Tibial nerve (tissue), 4 donors: ENCODE measurements at regions not wholly inside any gene's neighbourhood (a gene's known extent, or its start where the extent isn't known, plus 50 kb on each side); places are given as distances from the start of the nearest gene placed in this dataset.

Source experiments
- DNase-seq, 2 donors: peaks; one replicate each; pipeline ENCODE4 v3.0.0-alpha.2; 2019; ENCODE audit warnings: low spot score in 2 of 2
- H3K27ac ChIP-seq, 4 donors: fragments of 200-600 bp; sonication (generic) in 3 of 4; one replicate each; pipeline ENCODE4 v1.5.1; 2017 to 2019; ENCODE audit warnings: mild to moderate bottlenecking in 1 of 4
- H3K27me3 ChIP-seq, 2 donors: fragments of 200-600 bp; sonication (generic) in 1 of 2; one replicate each; pipeline versions ENCODE4 v1.5.1 to v1.6.0; 2017 to 2019
- H3K36me3 ChIP-seq, 3 donors: fragments of 200-600 bp; sonication (generic); one replicate each; pipeline ENCODE4 v1.5.1; 2018 to 2019
- H3K4me1 ChIP-seq, 4 donors: fragments of 200-600 bp; sonication (generic) in 3 of 4; one replicate each; pipeline ENCODE4 v1.5.1; 2017 to 2019
- H3K4me3 ChIP-seq, 4 donors: fragments of 200-600 bp; sonication (generic) in 3 of 4; one replicate each; pipeline ENCODE4 v1.5.1; 2017 to 2019; ENCODE audit warnings: mild to moderate bottlenecking in 1 of 4, moderate library complexity in 1 of 4
- H3K9me3 ChIP-seq, 4 donors: fragments of 200-600 bp; sonication (generic) in 3 of 4; one replicate each; pipeline ENCODE4 v1.5.1; 2017 to 2019
- CTCF ChIP-seq, 5 experiments: fragments of 200-600 bp in 3 of 5; fragments of 450-650 bp in 2 of 5; sonication (generic) in 3 of 5; IDR thresholded peaks; one replicate each; pipeline ENCODE4 v1.5.1; 2016 to 2019; ENCODE audit warnings: antibody characterized with exemption in 5 of 5, mild to moderate bottlenecking in 3 of 5, moderate library complexity in 2 of 5
- EP300 ChIP-seq, 2 donors: sonication (generic); formaldehyde crosslinking; IDR thresholded peaks; one replicate each; pipeline ENCODE4 v1.6.1; 2017; ENCODE audit warnings: antibody characterized with exemption in 2 of 2, mild to moderate bottlenecking in 1 of 2
- POLR2A ChIP-seq, 2 donors: fragments of 450-650 bp; IDR thresholded peaks; one replicate each; pipeline ENCODE4 v1.6.1; 2017; ENCODE audit warnings: antibody characterized with exemption in 2 of 2, mild to moderate bottlenecking in 2 of 2, moderate library complexity in 2 of 2
- WGBS, 2 donors: methylation state at CpG; one replicate each; pipeline ENCODE4 v1.1.5; 2018; 5-methylcytosine and 5-hydroxymethylcytosine counted together

DNA sequence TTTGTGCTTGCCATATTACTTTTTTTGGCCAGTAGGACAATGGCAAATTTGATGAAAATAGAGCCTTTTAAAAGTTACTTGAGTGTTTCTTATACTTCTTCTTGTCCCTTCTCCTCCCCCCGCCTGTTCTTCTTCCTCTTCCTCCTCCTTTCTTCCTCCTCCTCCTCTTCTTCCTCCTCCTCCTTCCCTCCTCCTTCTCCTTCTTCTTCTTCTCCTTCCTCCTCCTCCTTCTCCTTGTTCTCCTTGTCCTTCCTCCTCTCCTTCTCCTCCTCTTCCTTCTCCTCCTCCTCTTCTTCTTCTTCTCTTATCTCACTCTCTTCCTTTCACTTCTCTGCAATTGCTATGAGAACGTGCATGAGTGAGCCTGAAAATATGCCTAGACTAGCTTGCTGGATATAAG is 466.2 kb upstream of the NR5A2 start:
- DNase-seq: no peak
- 72 to 81% methylated on average over 2 of the region's 2 CpGs for WGBS, 2 donors
- no peak overlapping the region for H3K4me3 ChIP-seq
- H3K36me3 ChIP-seq: no peaks in the 10 kb centered on the region
- no peak for TF ChIP-seq CTCF (IDR thresholded peaks at IDR 0.05)
- no peak for TF ChIP-seq POLR2A (IDR thresholded peaks at IDR 0.05)
- no peak for TF ChIP-seq EP300 (IDR thresholded peaks at IDR 0.05)
- no peaks in the 10 kb centered on the region for H3K27me3 ChIP-seq
- H3K4me1 ChIP-seq: no peaks in the 10 kb centered on the region
- H3K27ac ChIP-seq: no peak overlapping the region
- no peaks in the 10 kb centered on the region for H3K9me3 ChIP-seq

DNA sequence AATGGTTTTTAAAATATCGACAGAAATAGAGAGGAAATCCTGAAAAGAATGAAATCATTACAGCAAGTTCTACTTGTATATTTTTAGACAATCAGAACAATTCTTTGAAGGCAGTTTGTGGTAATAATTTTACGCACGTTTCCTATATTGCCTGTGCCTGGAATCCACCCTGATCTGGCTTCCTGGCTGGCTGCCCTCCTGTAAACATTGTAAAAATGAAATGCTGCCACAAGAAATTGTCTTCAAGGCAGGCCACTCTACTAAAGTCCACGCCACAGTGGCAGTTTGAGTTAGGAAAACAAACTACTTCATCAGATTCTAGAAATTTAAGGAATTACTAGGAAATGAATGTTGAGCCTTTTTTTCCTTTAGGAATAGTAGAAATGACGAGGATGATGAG is 454.5 kb upstream of the NR5A2 start:
- no peaks in the 10 kb centered on the region for H3K27me3 ChIP-seq
- H3K27ac ChIP-seq: no peak overlapping the region
- H3K9me3 ChIP-seq: no peaks in the 10 kb centered on the region
- H3K4me1 ChIP-seq: no peaks in the 10 kb centered on the region
- TF ChIP-seq CTCF (IDR thresholded peaks at IDR 0.05) (no peak), POLR2A (IDR thresholded peaks at IDR 0.05) (no peak), EP300 (IDR thresholded peaks at IDR 0.05) (no peak)
- DNase-seq: no peak
- no peaks in the 10 kb centered on the region for H3K36me3 ChIP-seq
- H3K4me3 ChIP-seq: no peak overlapping the region
- 48 to 50% methylated on average over 5 of the region's 5 CpGs for WGBS, 2 donors

GRCh38 chr1:199574950-199575349 is 452.6 kb upstream of the NR5A2 start:
- H3K36me3 ChIP-seq: no peaks in the 10 kb centered on the region
- no peak for DNase-seq
- TF ChIP-seq CTCF (IDR thresholded peaks at IDR 0.05): no peak
- TF ChIP-seq EP300 (IDR thresholded peaks at IDR 0.05): no peak
- TF ChIP-seq POLR2A (IDR thresholded peaks at IDR 0.05): no peak
- H3K27ac ChIP-seq: no peak overlapping the region
- H3K4me3 ChIP-seq: no peak overlapping the region
- H3K27me3 ChIP-seq: no peaks in the 10 kb centered on the region
- no peaks in the 10 kb centered on the region for H3K4me1 ChIP-seq
- no peaks in the 10 kb centered on the region for H3K9me3 ChIP-seq
- WGBS, 2 donors: 71 to 74% methylated on average over 2 of the region's 2 CpGs

DNA sequence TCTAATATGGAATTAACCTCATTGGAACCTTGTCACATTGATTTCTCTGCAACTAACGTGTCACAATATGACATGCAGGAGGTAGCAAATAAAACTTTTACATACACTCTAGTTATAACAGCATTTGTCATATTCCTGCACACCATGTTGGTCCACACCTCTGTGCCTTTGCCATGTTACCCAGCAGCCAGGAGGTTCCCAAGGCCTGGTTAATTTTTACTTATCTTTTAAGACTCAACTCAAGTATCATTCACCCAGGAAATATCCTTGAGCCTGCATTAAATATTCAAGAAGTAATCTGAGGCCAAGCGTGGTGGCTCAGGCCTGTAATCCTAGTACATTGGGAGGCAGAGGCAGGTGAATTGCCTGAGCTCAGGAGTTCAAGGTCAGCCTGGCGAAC is 447.2 kb upstream of the NR5A2 start:
- WGBS, 2 donors: 89 to 94% methylated on average over 3 of the region's 3 CpGs
- no peak overlapping the region for H3K27ac ChIP-seq
- H3K4me1 ChIP-seq: no peaks in the 10 kb centered on the region
- DNase-seq: no peak
- H3K4me3 ChIP-seq: no peak overlapping the region
- no peaks in the 10 kb centered on the region for H3K27me3 ChIP-seq
- H3K9me3 ChIP-seq: no peaks in the 10 kb centered on the region
- TF ChIP-seq POLR2A (IDR thresholded peaks at IDR 0.05) (no peak), EP300 (IDR thresholded peaks at IDR 0.05) (no peak)
- no peaks in the 10 kb centered on the region for H3K36me3 ChIP-seq

DNA sequence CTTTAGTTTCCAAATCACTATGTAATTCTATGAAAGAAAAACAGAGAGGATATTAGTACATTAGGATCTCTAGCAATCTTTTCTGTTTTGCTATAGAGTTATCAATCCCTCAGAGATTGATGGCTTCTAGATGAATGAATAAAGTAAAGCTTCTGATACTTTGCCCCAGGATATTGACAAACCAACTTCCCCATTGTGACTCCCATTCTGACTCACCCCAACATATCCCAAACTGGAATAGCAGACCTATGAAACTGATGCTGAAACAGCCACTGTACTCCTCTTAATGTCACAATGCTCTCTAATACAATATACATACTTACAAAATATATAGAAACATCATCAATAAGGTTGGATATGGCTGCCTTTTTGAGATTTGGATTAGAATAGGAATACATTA is 442.1 kb upstream of the NR5A2 start:
- TF ChIP-seq EP300 (IDR thresholded peaks at IDR 0.05): no peak
- TF ChIP-seq POLR2A (IDR thresholded peaks at IDR 0.05): no peak
- no peak for TF ChIP-seq CTCF (IDR thresholded peaks at IDR 0.05)
- no peaks in the 10 kb centered on the region for H3K27me3 ChIP-seq
- H3K9me3 ChIP-seq: no peaks in the 10 kb centered on the region
- no peak overlapping the region for H3K27ac ChIP-seq
- H3K36me3 ChIP-seq: no peaks in the 10 kb centered on the region
- H3K4me1 ChIP-seq: no peaks in the 10 kb centered on the region
- H3K4me3 ChIP-seq: no peak overlapping the region
- DNase-seq: no peak

DNA sequence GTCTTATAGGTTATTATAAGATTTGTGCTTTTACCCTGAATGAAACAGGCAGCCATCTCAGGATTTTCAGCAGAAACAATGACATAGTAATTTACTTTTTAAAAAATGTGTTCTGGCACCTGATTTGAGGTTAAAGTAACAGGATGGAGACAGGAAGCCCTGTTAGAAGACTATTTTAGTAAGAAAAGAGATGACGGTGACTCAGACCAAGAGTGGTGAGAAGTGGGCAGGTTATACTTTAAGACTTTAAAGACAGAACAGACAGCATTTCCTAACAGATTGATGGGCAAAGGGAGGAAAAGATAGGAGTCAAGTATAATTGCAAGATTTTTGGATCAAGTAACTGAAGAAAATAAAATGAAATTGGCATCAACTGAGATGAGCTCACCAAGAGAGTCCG is 436.8 kb upstream of the NR5A2 start:
- DNase-seq: no peak
- H3K27me3 ChIP-seq: no peaks in the 10 kb centered on the region
- H3K4me1 ChIP-seq: no peaks in the 10 kb centered on the region
- H3K4me3 ChIP-seq: no peak overlapping the region
- 47 to 48% methylated on average over 2 of the region's 2 CpGs for WGBS, 2 donors
- no peaks in the 10 kb centered on the region for H3K36me3 ChIP-seq
- TF ChIP-seq EP300 (IDR thresholded peaks at IDR 0.05) (no peak), POLR2A (IDR thresholded peaks at IDR 0.05) (no peak), CTCF (IDR thresholded peaks at IDR 0.05) (no peak)
- H3K9me3 ChIP-seq: no peaks in the 10 kb centered on the region
- no peak overlapping the region for H3K27ac ChIP-seq
